Right atrium auricular region (tissue), 2 donors: ENCODE measurements at regions not wholly inside any gene's neighbourhood (a gene's known extent, or its start where the extent isn't known, plus 50 kb on each side); places are given as distances from the start of the nearest gene placed in this dataset.

Source experiments
- DNase-seq: peaks from one replicate; pipeline ENCODE4 v3.0.0-alpha.2; 2019; ENCODE audit warnings: low spot score
- H3K27ac ChIP-seq, 2 donors: fragments of 200-600 bp; sonication (generic); 1 replicate in 1 of 2; 2 replicates in 1 of 2; pipeline ENCODE4 v1.5.1; 2016 to 2019
- H3K27me3 ChIP-seq, 2 donors: fragments of 200-600 bp; sonication (generic); one replicate each; pipeline versions ENCODE4 v1.5.1 to v1.6.0; 2017 to 2019
- H3K36me3 ChIP-seq: fragments of 200-600 bp; sonication (generic); one replicate; pipeline ENCODE4 v1.5.1; 2016
- H3K4me1 ChIP-seq, 2 donors: fragments of 200-600 bp; sonication (generic); one replicate each; pipeline versions ENCODE4 v1.5.1 to v1.6.0; 2017 to 2019
- H3K4me3 ChIP-seq, 2 donors: fragments of 200-600 bp; sonication (generic); 1 replicate in 1 of 2; 2 replicates in 1 of 2; pipeline ENCODE4 v1.5.1; 2017 to 2019; ENCODE audit warnings: mild to moderate bottlenecking in 1 of 2, moderate library complexity in 1 of 2
- H3K9me3 ChIP-seq, 2 donors: fragments of 200-600 bp; sonication (generic); one replicate each; pipeline ENCODE4 v1.5.1; 2019
- CTCF ChIP-seq, 2 donors: fragments of 200-600 bp; sonication (generic); IDR thresholded peaks; one replicate each; pipeline ENCODE4 v1.5.1; 2019; ENCODE audit warnings: antibody characterized with exemption in 2 of 2

GRCh38 chr10:128868481-128868880 is 598.6 kb upstream of the MGMT start:
- no peak for TF ChIP-seq CTCF (IDR thresholded peaks at IDR 0.05)
- Histone ChIP-seq H3K4me3 (no peak overlapping the region), H3K27ac (no peak overlapping the region), H3K27me3 (no peaks in the 10 kb centered on the region), H3K36me3 (no peaks in the 10 kb centered on the region), H3K4me1 (peaks cover 0 to 8% of the 10 kb centered on the region in 2 donors), H3K9me3 (no peaks in the 10 kb centered on the region)
- no peak for DNase-seq

GRCh38 chr10:128869101-128869749 is 597.8 kb upstream of the MGMT start:
- no peak overlapping the region for H3K4me3 ChIP-seq
- no peaks in the 10 kb centered on the region for H3K27me3 ChIP-seq
- no peak for DNase-seq
- H3K9me3 ChIP-seq = no peaks in the 10 kb centered on the region
- peaks cover 0 to 8% of the 10 kb centered on the region in 2 donors for H3K4me1 ChIP-seq
- H3K27ac ChIP-seq = no peak overlapping the region
- no peaks in the 10 kb centered on the region for H3K36me3 ChIP-seq
- TF ChIP-seq CTCF (IDR thresholded peaks at IDR 0.05) = no peak

GRCh38 chr10:128870830-128871597 is 596.0 kb upstream of the MGMT start:
- Histone ChIP-seq H3K4me3 (no peak overlapping the region), H3K9me3 (no peaks in the 10 kb centered on the region), H3K27me3 (no peaks in the 10 kb centered on the region), H3K36me3 (no peaks in the 10 kb centered on the region), H3K4me1 (peaks cover 0 to 12% of the 10 kb centered on the region in 2 donors), H3K27ac (no peak overlapping the region)
- DNase-seq = no peak
- TF ChIP-seq CTCF (IDR thresholded peaks at IDR 0.05) = no peak

- H3K9me3 ChIP-seq = no peaks in the 10 kb centered on the region
- H3K36me3 ChIP-seq = no peaks in the 10 kb centered on the region
- peaks cover 0 to 12% of the 10 kb centered on the region in 2 donors for H3K4me1 ChIP-seq
- H3K27me3 ChIP-seq = no peaks in the 10 kb centered on the region
- no peak overlapping the region for H3K4me3 ChIP-seq
- H3K27ac ChIP-seq = no peak overlapping the region
- DNase-seq = no peak
- TF ChIP-seq CTCF (IDR thresholded peaks at IDR 0.05) = no peak
Observed at GRCh38 chr10:128871671-128872231, 595.3 kb upstream of the MGMT start.

GRCh38 chr10:128873411-128874054 is 593.5 kb upstream of the MGMT start:
- no peaks in the 10 kb centered on the region for H3K27me3 ChIP-seq
- H3K4me1 ChIP-seq = peaks cover 0 to 11% of the 10 kb centered on the region in 2 donors
- no peaks in the 10 kb centered on the region for H3K9me3 ChIP-seq
- DNase-seq = peak; percentile 55
- no peak for TF ChIP-seq CTCF (IDR thresholded peaks at IDR 0.05)
- H3K4me3 ChIP-seq = no peak overlapping the region
- H3K36me3 ChIP-seq = no peaks in the 10 kb centered on the region
- H3K27ac ChIP-seq = no peak overlapping the region
